GM19372 (cell line): ENCODE measurements at regions not wholly inside any gene's neighbourhood (a gene's known extent, or its start where the extent isn't known, plus 50 kb on each side); places are given as distances from the start of the nearest gene placed in this dataset.
"Not testable (repeated sequence)": the region's sequence is repeated elsewhere in the genome, so short reads cannot be mapped to it uniquely, and the experiment has no call there.

ENCODE experiments used
- ATAC-seq: cut with Tn5 transposase; IDR thresholded peaks from one replicate; pipeline ENCODE4 v1.9.1; 2021; ENCODE audit warnings: mild to moderate bottlenecking, low read depth, moderate library complexity; ENCODE audit not compliant: unreplicated experiment

GRCh38 chr15:95108673-95109072 is 877.3 kb downstream of the MCTP2 start:
- no peak for ATAC-seq

- ATAC-seq = no peak
Observed at GRCh38 chr15:95111969-95112368, 880.6 kb downstream of the MCTP2 start.

- ATAC-seq = no peak
Observed at GRCh38 chr15:95113041-95113440, 881.7 kb downstream of the MCTP2 start.

GRCh38 chr15:95119041-95119610 is 887.8 kb downstream of the MCTP2 start:
- no peak for ATAC-seq

GRCh38 chr15:95120595-95120994 is 889.2 kb downstream of the MCTP2 start:
- no peak for ATAC-seq

- no peak for ATAC-seq
Observed at GRCh38 chr15:95121191-95121590, 889.8 kb downstream of the MCTP2 start.

- ATAC-seq = no peak
Observed at GRCh38 chr15:95125803-95126202, 894.4 kb downstream of the MCTP2 start.

GRCh38 chr15:95127356-95127755 is 896.0 kb downstream of the MCTP2 start:
- no peak for ATAC-seq

- no peak for ATAC-seq
Observed at GRCh38 chr15:95129574-95129973, 898.2 kb downstream of the MCTP2 start.

GRCh38 chr15:95131131-95131556 is 899.8 kb downstream of the MCTP2 start:
- ATAC-seq = no peak

GRCh38 chr15:95132774-95133173 is 901.4 kb downstream of the MCTP2 start:
- ATAC-seq = no peak

- no peak for ATAC-seq
Observed at GRCh38 chr15:95134431-95135110, 903.2 kb downstream of the MCTP2 start.

- no peak for ATAC-seq
Observed at GRCh38 chr15:95138604-95139270, 907.4 kb downstream of the MCTP2 start.

- ATAC-seq = no peak
Observed at GRCh38 chr15:95141486-95141885, 910.1 kb downstream of the MCTP2 start.

- ATAC-seq = no peak
Observed at GRCh38 chr15:95142531-95142930, 911.2 kb downstream of the MCTP2 start.

- no peak for ATAC-seq
Observed at GRCh38 chr15:95146481-95146880, 915.1 kb downstream of the MCTP2 start.

- no peak for ATAC-seq
Observed at GRCh38 chr15:95148183-95148582, 916.8 kb downstream of the MCTP2 start.

- ATAC-seq = no peak
Observed at GRCh38 chr15:95149036-95149435, 917.7 kb downstream of the MCTP2 start.

GRCh38 chr15:95149771-95150170 is 918.4 kb downstream of the MCTP2 start:
- ATAC-seq = no peak

- ATAC-seq = no peak
Observed at GRCh38 chr15:95150466-95150865, 919.1 kb downstream of the MCTP2 start.

GRCh38 chr15:95152741-95153140 is 921.4 kb downstream of the MCTP2 start:
- no peak for ATAC-seq

GRCh38 chr15:95153201-95153600 is 921.8 kb downstream of the MCTP2 start:
- ATAC-seq = not testable (repeated sequence)
